ENCODE measurements at regions not wholly inside any gene's neighbourhood (a gene's known extent, or its start where the extent isn't known, plus 50 kb on each side); places are given as distances from the start of the nearest gene placed in this dataset.
A peak's percentile ranks its signal among the peaks of the same experiment; 100 is the strongest.
"Not testable (repeated sequence)": the region's sequence is repeated elsewhere in the genome, so short reads cannot be mapped to it uniquely, and the experiment has no call there.

DNA sequence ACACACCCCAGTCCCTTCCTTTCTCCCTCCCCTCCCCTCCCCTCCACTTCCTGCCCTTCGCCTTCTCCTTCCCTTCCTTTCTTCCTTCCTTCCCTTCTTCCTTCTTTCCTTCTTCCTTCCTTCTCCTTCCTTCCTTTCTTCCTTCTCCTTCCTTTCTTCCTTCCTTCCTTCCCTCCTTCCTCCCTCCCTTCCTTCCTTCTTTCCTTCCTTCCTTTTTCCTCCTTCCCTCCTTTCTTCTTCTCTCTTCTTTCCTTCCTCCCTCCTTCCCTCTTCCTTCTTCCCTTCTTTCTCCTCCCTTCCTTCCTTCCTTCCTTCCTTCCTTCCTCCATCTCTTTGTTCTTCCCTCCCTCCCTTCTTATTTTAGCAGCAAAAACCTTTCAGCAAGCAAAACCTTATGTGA, 162.1 kb downstream of the EFNB1 start:
- no peak for DNase-seq
- no peak for ATAC-seq
- intact Hi-C loops (cut with DNase I): no loop called here

DNA sequence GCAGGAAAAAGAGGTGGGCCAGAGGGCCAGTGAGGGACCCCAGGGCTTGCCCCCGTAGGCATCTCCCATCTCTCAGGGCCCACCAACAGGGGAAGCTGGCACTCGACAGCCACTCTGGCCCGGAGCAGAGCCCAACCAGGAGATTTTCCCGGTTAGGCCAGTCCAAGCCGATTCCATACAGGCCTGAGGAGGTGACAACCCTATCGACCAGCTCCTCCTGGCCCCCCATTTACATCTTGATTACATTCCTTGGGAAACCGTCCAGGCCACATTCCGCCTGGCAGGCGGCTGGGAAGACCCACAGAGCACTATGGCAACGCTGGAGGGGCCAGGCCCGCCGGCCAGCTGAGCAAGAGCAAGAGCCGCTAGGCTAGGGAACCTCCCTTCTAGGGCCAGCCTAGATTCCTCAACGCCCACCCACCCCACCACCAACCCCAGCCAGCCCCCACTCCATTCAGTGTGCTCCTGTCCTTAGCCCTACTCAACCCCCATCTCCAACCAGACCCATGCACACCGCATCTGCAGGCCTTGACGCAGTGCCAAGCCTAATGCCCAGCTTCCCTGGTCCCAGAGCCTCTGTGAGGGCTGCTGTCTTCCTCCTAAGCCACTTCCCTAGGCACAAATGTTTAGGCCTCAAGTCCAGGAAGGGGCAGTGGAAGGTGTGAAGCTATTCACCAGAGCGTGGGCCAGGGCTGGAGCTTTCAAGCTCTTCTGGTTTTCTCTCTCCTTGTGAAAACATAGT, 161.2 kb downstream of the EFNB1 start:
- ATAC-seq (peak; percentile 85 to 86), DNase-seq (peak; percentile 66)

GRCh38 chrX:68989456-68989855, 160.6 kb downstream of the EFNB1 start:
- no peak for DNase-seq
- intact Hi-C loops (cut with DNase I): loop anchor here in 1 of 2 donors (5.0 kb wide), 1 partner anchor 48 kb away; no protein-coding TSS in a partner anchor
- ATAC-seq: peak in 1 of 2 donors; percentile 31

More for the DNA sequence above, 161.2 kb downstream of the EFNB1 start:
- intact Hi-C loops (cut with DNase I): loop anchor here in 1 of 2 donors (5.0 kb wide), 1 partner anchor 47 kb away; no protein-coding TSS in a partner anchor

DNA sequence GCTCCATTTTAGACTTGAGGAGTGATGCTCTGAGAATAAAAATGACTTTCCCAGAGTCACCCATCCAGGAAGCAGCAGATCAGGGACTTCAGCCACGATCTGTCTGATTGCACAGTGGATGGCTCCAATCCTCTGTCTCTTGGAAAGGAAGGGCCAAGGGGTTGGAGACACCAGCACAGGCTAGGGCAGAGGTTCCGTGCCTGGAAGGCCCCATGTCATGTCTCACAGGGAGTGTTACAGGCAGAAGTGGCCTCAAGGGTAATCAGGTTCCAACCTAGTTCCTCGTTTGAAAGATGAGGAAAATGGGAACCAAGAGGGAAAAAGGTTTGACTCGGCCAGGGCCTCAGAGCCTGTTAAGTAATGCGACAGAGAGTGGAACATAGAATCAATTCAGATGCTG, 160.0 kb downstream of the EFNB1 start:
- no peak for DNase-seq
- no peak for ATAC-seq
- intact Hi-C loops (cut with DNase I): loop anchor here in 1 of 2 donors (5.0 kb wide), 1 partner anchor 48 kb away; no protein-coding TSS in a partner anchor

DNA sequence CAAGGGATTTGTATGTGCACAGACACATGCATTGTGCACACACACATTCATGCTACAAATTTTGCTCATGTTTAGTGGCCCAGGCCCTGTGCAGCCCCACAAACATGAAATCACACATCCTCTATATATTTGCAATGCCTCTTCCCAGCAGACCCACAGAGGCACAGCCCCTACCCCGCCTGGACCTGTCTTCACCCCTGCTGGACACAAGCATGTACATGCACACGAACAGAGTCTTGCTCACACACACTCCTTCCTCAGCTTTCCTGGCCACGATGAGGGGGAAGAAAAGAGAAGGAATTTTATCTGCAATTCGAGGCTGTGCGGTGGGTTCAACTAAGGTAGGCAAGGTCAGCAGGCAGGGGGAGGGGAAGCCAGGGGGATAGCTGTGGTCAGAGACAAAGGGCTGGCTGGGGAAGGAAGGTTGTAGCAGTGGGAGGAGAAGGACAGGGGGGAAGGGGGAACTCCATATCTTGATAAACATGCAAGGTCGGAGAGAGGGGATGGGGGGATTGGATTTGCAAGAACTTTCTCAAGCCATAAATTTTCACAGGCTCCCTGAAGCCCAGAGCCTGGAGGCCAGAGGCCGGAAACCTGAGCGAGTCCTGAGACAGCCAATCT, 156.4 kb downstream of the EFNB1 start:
- DNase-seq (no peak), ATAC-seq (no peak)
- intact Hi-C loops (cut with DNase I): loop anchor here in 1 of 2 donors (5.0 kb wide), 1 partner anchor 52 kb away; no protein-coding TSS in a partner anchor

DNA sequence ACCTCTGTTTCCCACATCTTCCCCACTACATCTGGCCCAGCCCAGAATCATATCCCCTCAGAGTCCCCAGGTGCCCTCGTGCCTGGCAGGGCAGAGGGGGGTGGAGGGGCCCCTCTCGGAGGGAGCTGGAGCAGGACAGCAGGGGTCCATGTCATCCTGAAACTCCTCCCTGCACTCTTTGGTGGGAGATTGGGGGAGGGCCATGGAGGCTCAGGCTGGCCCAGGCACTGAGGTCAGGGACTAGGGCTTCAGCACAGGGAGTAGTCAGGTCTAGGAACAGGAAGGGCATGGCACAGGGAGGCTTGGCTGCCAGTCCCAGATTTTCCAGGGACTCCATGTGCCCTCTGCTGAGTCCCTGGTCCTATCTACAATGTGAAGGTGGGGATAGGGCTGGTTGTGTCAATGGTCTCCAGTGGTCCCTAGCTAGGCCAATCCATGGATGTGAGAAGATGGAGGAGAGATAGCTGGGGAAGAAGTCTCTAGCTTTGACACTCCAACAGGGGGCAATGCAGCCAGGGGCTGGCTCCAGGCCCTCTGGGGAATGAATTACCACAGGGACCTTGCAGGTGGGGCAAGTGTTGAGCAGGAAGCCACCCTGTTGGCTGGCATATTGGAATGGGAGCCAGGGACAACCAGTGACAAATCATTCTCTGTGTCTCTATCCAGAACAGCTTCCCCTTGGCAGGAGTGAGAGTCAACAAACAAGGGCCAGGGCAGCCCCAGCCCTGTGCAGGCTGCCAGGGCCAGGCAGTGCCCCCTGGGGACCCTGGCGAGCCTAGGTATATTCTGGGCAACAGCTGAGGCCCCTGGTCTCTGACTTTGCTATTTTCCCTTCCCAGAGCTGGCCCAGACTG, 154.4 kb downstream of the EFNB1 start:
- peak; percentile 39 to 49 for ATAC-seq
- DNase-seq: no peak
- intact Hi-C loops (cut with DNase I): no loop called here

GRCh38 chrX:68982476-68982875, 153.7 kb downstream of the EFNB1 start:
- DNase-seq: no peak
- ATAC-seq: no peak
- intact Hi-C loops (cut with DNase I): no loop called here

- intact Hi-C loops (cut with DNase I): no loop called here
- ATAC-seq (no peak), DNase-seq (no peak)
These were observed 152.2 kb downstream of the EFNB1 start for GRCh38 chrX:68980906-68981616.

DNA sequence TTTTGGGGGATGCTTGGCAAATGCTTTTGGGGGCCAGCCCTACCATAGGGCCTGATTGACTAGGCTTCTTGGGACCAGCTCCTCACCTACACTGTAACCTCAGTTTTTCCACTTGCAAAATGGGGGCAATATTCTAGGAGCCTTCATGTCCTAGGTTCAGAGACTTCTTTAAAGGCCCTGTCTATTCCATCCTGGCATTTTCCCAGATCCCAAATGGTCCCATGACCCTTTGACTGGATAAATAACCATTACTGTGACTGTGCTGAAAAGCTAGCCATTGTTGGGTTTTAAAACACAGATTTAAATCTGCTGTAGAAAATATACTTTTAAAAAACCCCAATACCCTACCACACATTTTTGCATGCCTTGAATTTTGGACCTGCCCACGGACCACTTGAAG, 149.8 kb downstream of the EFNB1 start:
- ATAC-seq (no peak), DNase-seq (no peak)
- intact Hi-C loops (cut with DNase I): no loop called here

GRCh38 chrX:68978255-68978654, 149.4 kb downstream of the EFNB1 start:
- ATAC-seq (peak; percentile 67 to 81), DNase-seq (no peak)
- intact Hi-C loops (cut with DNase I): no loop called here

- intact Hi-C loops (cut with DNase I): no loop called here
These were observed 124.5 kb downstream of the EFNB1 start for GRCh38 chrX:68953331-68953730.

GRCh38 chrX:68951942-68952619, 123.3 kb downstream of the EFNB1 start:
- DNase-seq; ATAC-seq; intact Hi-C loops (cut with DNase I): not testable (repeated sequence)

More at GRCh38 chrX:68953331-68953730, 124.5 kb downstream of the EFNB1 start:
- DNase-seq (no peak), ATAC-seq (no peak)

- DNase-seq (no peak), ATAC-seq (no peak)
- intact Hi-C loops (cut with DNase I): no loop called here
These were observed 122.1 kb downstream of the EFNB1 start for GRCh38 chrX:68950937-68951336.

DNA sequence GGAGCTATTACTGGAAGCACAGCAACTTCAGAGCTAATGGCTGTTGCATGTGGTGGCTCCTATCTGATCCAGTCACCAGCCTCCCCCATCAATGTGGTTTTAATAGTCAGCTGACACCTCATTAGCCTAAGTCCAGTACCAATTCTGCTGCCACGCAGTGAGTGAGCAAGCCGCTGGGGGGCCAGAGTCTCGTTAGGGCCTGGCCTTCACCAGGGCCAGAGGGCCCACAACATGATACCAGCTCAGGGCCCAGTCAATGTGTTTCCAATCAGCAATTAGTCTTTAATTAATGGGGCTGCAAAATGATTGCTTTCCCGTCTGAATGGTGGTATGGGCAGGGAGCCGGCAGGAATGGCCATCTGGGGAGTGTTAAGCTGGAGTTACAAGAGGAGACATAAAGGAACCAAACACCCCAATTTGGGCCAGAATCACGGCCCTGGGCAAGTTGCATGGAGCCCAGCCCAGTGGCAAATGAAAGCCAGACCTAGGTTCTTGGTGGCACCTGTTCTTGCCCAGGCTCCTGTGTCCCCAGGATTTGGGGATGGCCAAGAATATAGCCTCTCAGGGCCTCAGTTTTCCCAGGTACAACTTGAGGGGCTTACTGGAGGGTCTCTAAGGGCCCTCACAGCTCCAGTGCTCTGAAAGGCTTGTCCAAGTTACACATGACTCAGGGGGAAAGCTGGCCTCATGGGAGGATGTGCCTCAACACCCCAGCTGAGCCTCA, 119.2 kb downstream of the EFNB1 start:
- no peak for DNase-seq
- intact Hi-C loops (cut with DNase I): no loop called here
- ATAC-seq: no peak

GRCh38 chrX:68945603-68946228, 116.9 kb downstream of the EFNB1 start:
- peak; percentile 27 to 80 for ATAC-seq
- intact Hi-C loops (cut with DNase I): no loop called here
- peak; percentile 33 for DNase-seq

GRCh38 chrX:68945081-68945602, 116.3 kb downstream of the EFNB1 start:
- ATAC-seq (no peak), DNase-seq (no peak)
- intact Hi-C loops (cut with DNase I): no loop called here

GRCh38 chrX:68944211-68944610, 115.4 kb downstream of the EFNB1 start:
- intact Hi-C loops (cut with DNase I): no loop called here
- DNase-seq: no peak
- no peak for ATAC-seq

Measured in left cardiac atrium (tissue), 4 donors.